DND-41 (cell line): ENCODE measurements at regions not wholly inside any gene's neighbourhood (a gene's known extent, or its start where the extent isn't known, plus 50 kb on each side); places are given as distances from the start of the nearest gene placed in this dataset.
"Not testable (repeated sequence)": the region's sequence is repeated elsewhere in the genome, so short reads cannot be mapped to it uniquely, and the experiment has no call there.

Experiments used
- EZH2 ChIP-seq: IDR thresholded peaks from 3 replicates; pipeline ENCODE4 v1.6.1; 2012; ENCODE audit warnings: borderline replicate concordance, low read depth, mild to moderate bottlenecking, moderate library complexity, low read length, inconsistent platforms; ENCODE audit not compliant: severe bottlenecking
- TF ChIP-seq, protein P1 (sequence below): IDR thresholded peaks from 2 replicates; pipeline ENCODE4 v1.5.1; 2012; ENCODE audit warnings: borderline replicate concordance, low read length, moderate library complexity, mild to moderate bottlenecking; ENCODE audit not compliant: poor library complexity, severe bottlenecking; ENCODE audit errors: extremely low read depth

DNA sequence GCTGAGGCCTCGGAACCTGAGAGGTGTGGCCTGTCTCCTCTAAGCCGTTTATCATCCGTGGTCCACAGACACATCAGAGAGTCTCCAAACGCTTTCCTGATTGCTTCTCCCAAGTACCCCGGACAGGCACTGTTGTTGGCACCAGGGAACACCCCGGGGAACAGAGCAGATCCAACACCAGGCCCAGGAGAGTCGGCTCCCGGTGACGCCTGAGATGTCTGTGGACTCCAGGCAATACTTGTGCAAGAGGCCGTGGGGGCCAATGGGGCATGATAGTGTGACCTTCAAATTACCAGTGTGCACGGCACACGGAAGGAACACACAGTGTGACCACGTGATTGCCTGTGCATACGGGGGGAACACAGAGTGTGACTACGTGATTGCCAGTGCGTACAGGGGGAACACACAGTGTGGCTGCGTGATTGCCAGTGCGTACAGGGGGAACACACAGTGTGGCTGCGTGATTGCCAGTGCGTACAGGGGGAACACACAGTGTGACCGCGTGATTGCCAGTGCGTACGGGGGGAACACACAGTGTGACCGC is 136.6 kb downstream of the RTP5 start:
- TF ChIP-seq, protein P1, sequence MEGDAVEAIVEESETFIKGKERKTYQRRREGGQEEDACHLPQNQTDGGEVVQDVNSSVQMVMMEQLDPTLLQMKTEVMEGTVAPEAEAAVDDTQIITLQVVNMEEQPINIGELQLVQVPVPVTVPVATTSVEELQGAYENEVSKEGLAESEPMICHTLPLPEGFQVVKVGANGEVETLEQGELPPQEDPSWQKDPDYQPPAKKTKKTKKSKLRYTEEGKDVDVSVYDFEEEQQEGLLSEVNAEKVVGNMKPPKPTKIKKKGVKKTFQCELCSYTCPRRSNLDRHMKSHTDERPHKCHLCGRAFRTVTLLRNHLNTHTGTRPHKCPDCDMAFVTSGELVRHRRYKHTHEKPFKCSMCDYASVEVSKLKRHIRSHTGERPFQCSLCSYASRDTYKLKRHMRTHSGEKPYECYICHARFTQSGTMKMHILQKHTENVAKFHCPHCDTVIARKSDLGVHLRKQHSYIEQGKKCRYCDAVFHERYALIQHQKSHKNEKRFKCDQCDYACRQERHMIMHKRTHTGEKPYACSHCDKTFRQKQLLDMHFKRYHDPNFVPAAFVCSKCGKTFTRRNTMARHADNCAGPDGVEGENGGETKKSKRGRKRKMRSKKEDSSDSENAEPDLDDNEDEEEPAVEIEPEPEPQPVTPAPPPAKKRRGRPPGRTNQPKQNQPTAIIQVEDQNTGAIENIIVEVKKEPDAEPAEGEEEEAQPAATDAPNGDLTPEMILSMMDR, result not testable (repeated sequence)
- TF ChIP-seq EZH2, result not testable (repeated sequence)
